ELR (cell line): ENCODE measurements at regions not wholly inside any gene's neighbourhood (a gene's known extent, or its start where the extent isn't known, plus 50 kb on each side); places are given as distances from the start of the nearest gene placed in this dataset.
A peak's percentile ranks its signal among the peaks of the same experiment; 100 is the strongest.
"Not testable (repeated sequence)": the region's sequence is repeated elsewhere in the genome, so short reads cannot be mapped to it uniquely, and the experiment has no call there.

Experiments used
- DNase-seq: peaks from one replicate; pipeline ENCODE4 v3.0.0-alpha.2; 2015; ENCODE audit warnings: low read depth

GRCh38 chr12:123061441-123062205, 81.1 kb downstream of the ARL6IP4 start:
- DNase-seq, result peak; percentile 61

DNA sequence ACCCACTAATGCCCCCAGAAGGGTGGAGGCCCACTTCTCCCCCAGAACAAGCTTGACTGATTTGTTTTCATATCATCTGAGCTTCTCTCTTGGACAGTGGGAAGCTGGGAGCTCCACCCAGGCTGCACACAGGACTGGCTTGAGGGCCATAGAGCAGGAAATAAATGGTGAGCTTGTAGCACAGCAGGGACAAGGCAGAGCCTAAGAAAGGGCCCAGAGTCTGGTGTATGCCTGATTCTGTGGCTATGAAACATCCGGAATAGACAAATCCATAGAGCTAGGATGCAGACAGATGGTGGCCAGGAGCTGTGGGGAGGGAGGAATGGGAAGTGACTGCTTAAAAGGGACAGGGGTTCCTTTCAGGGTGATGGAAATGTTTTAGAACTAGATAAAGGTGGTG, 79.0 kb downstream of the ARL6IP4 start:
- DNase-seq, result no peak

DNA sequence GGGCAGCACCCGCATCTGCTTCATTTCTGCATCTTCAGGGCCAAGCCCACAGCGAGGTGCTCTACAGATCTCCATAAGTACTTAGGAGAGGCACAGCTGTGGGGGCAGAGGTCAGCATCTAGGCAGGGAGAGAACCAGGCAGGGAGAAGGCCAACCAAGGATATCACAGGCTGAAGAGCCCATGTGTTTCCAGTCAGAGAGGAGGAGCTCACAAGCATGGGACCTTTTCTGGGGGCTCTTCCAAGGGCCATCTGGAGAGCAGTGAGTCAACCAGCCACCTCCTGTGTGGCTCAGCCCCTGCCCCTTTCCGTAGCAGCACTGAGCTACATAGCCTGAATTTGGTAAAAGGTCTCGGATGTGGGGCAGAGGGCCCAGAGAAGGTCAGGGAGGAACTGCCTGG, 78.5 kb downstream of the ARL6IP4 start:
- no peak for DNase-seq

DNA sequence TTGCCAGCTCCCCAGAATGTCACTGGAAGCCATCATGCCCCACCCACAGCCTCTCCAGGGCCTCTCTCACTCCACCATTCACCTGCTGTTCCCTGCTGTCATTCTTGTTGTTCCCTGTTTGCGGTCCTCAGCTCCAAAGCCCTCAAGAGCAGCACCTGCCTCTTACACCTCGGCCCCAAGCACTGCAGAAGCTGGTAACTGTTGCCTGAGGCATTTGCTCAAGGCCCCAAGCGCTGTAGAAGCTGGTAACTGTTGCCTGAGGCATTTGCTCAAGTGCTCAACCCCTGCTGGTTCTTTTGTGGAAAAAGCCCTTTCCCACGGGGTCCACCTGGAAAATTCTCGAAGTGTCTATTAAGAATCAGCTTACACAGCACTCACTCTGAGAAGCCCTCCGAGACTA, 78.0 kb downstream of the ARL6IP4 start:
- no peak for DNase-seq

GRCh38 chr12:123057513-123058265, 77.2 kb downstream of the ARL6IP4 start:
- no peak for DNase-seq

DNA sequence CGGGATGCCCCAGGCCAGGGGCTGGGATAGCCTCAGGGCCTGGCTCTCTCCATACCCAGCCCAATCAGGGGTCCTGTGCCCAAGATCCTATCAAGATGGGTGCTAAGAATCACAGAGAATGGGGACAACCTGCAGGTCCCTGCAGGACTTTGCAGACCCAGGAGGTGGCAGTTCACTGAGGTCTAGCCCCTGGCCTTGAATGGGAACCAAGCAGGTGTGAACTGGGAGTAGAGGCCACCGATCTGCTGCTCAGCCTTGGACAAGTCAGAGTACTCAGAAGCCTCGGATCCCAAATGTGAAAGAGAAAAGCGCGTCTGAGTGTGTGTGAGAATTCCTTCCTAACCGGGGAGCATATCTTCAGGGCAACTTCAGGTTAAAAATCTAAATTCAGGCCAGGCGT, 76.2 kb downstream of the ARL6IP4 start:
- no peak for DNase-seq

DNA sequence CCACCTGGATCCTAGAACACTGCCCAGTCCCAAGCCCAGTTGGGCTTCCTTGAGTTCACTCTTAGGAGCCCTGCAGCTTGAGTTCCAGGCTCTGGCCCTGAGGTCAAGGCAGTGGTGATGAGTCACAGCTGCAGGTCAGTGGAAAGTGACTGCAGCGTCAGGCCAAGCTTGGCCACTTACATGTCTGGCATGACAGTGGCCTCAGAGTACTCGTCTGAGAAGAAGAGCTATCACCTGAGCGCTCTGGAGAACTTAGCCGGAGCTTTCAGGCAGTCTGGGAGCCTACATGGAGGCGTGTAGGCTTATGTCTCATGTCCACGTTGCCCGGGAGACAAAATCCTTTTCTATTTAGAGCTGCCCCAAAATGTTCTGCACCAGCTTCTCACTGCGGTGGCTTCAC, 75.6 kb downstream of the ARL6IP4 start:
- DNase-seq, result peak; percentile 72

DNA sequence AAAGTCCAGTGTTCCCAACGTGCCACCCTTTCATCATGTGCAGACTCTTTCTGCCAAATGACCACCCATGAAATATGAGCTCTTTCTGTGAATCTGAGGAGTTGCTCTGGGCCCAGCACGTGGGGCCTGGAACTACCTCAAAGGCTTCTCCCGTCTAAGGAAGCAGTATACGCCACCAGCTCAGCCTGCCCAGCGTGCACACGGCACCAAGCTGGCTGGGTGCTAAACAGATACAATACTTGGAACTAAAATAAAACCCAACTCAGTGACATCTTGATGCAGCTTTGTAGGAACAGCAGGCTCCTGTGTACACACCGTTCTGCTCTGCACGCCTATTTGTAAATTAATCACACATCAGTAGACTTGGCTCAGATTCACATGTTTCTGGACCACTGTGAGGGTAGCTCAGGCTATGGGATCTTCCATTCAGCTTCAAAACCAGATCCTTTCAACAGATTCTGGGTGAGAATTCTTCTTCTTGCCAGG, 74.8 kb downstream of the ARL6IP4 start:
- DNase-seq, result no peak

DNA sequence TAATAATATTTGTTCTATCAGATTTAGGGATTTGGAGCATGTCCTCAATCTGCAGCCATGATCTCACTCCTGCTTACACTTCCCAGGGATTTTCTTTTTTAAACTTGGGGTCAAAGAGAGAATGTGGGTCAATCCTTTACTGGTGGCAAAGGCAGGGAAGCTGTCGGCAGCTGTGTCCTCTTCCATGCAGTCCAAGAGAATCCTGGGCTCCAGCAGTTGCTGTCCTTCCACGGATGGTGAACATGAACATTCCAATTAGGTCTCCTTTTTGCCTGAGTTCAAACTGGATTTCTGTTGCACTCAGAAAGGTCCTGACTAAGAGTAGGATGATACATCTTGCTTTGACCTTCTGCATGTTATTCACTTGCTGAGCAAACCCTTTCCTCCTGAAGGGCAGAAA, 73.9 kb downstream of the ARL6IP4 start:
- DNase-seq, result no peak

DNA sequence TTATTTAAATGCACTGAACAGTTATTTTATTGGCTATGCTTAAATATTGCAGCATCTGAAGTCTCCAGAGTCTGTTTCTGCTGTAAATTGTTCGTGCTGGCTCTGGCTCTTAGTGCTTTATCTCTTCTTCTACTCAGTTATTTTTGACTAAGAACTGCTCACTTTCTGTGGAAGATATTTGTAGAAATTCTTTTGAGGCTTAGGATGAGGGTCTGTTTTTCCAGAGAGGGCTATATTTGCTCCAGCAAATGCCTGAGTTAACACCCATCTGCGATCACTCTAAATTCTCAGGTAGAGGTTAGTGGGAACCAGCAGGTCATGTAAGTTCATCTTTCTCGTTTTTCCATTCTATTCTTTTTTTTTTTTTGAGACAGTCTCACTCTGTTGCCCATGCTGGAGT, 71.1 kb downstream of the ARL6IP4 start:
- DNase-seq, result no peak

- no peak for DNase-seq
Observed at GRCh38 chr12:123050913-123051312, 70.4 kb downstream of the ARL6IP4 start.

GRCh38 chr12:123050331-123050831, 69.9 kb downstream of the ARL6IP4 start:
- peak; percentile 79 for DNase-seq

DNA sequence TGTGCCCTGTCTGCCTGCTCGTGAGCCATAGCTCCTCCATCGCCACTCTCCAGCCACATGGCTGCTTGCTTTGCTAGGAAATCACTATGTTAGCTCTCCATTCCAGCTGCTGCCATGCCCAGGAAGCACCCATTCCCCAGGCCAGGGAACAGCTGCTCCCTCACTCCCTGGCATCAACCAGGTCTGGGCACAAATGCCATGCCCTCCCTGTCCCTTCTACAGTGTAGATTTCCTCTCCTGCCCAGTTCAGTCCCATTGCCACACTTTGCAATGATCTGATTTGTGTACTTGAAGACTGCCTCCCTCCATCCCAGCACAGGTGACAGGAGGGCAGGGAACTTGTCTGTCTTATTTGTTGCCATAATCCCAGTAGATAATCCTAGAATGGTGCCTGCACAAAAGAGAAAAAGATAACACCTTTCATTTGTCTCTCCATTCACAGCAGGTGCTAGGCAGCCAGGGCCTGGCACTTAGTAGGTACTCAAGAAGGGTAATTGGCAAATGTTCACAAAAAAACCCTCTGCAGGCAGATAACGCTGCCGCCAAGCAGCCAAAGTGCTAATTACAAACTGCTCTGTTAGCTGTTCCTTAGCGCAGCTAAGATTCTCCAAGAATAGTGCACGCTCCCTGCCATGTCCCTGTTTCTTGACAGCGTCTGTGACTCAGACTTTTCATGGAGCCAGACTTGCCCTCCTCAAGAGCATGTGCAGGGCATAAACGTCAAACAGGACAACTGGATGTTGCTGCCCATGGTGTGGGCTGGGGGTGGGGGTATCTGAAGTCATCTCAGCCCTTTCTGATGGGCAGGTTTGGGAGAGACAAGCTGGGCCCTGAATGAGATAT, 69.1 kb downstream of the ARL6IP4 start:
- peak; percentile 24 for DNase-seq

DNA sequence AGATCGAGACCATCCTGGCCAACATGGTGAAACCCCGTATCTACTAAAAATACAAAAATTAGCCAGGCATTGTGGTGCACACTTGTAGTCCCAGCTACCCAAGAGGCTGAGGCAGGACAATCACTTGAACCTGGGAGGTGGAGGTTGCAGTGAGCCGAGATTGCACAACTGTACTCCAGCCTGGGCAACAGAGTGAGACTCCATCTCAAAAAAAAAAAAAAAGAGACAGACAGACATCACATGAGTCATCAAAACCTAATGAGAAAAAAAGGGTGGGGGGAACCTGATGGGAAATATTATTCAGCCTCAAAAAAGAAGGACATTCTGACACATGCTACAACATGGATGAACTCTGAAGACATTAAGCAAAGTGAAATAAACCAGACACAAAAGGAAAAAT, 67.4 kb downstream of the ARL6IP4 start:
- not testable (repeated sequence) for DNase-seq

DNA sequence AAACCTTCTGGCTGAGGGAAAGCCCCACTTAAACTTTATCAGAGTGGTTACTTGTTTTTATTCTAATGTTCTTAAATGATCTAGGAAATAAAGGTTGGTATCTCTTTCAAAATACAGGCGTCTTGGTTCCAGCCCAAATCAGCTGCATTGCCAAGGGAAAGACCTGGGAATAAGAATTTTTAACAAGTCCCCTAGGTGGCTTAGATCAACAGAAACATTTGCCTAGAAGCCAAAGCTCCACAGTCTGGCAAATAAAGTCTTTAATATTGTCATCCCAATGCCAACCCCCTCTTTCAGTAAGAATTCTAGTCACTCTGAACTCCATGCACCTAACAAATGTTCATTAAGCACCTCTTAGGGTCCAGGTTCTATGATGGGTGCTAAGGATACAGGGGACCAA, 66.8 kb downstream of the ARL6IP4 start:
- DNase-seq, result no peak

DNA sequence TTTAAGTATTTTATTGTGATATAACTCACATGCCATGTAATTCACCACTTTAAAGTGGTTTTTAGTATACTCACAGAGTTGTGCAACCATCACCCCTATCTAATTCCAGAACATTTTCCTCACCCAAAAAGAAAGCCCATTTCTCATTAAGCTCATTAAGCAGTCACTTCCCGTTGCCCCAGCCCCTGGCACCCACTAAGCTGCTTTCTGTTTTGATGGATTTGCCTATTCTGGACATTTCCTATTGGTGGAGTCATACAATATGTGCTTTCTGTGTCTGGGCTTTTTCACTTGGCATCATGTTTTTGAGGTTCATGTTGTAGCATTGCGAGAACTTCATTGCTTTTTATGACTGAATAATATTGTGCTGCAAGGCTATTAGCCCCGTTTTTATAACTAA, 66.0 kb downstream of the ARL6IP4 start:
- no peak for DNase-seq

DNA sequence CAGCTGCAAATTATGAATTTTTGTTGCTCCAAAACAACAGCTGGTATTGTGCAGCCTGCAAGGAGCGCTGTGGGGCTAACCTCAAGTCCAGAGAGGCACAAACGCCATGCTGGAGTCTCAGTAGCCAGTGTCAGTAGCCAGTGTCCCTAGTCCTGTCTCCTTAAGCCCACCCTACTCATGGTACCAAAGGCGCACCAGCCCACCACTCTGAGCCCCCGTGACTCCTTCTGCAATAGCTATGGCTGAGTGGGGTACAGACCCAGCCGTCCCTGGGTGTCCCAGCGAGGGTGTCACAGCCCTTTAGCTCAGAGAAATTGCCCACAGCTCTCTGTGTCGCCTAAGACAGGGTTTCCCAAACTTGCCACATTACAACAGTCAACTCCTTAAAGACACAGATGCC, 65.2 kb downstream of the ARL6IP4 start:
- no peak for DNase-seq

DNA sequence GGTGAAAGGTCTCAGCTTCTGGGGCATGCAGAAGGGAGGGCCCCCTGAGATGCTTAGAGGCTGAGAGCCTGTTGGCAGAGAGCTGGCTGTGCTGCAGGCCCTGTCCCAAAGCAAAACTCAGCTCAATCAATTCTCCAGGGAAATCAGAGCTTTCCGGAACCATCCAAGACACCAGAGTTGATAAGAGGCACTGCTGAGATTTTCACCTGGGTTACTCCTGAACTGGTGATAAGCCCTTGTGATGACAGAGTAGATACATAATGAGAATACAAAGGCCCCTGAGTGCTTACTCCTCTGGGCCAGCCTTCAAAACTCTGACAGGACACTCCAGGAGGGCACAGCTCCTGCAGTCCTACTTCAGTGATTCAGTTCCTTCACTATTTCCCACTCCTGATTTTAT, 63.9 kb downstream of the ARL6IP4 start:
- no peak for DNase-seq

- peak; percentile 97 for DNase-seq
Observed at GRCh38 chr12:123043536-123044001, 63.1 kb downstream of the ARL6IP4 start.

- DNase-seq, result no peak
Observed at GRCh38 chr12:123042833-123043232, 62.4 kb downstream of the ARL6IP4 start.

DNA sequence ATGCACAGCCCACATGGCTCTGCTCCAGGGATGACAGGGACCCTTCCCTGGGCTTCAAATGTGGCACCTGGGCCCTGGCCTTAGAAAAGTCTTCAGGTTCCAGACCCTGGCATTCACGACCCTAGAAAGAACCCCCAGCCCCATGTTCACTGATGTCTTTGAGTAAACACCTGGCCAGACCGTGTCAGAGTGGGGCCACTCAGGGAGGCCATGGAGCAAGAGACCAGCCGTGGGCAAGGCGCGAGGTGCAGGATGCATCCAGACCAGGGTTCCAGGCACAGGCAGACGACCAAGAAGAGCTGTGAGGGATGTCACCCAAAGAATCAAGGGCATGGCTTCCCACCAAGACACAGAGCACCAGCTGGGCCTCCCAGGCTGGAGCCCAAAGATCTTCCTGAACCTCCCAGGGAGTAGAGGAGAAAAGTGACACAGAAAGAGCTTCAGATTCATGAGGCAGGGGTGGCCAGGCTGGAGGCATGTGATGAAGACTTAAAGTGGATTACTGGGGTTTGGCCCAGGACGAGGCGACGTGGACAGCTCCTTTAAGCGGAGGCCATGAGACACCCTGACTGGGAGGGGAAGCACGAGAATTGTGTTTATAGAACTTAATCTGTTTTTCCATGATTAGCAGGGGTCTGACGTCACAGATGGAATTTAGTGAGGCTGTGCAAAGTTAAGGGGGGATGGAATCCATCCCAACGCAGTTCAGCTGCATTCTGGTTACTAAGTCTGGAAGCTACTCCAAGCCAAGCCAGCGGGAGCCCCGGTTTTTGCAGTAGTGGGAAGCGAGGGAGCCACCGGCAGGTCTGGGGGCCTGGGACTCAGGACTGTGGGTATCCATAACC, 61.6 kb downstream of the ARL6IP4 start:
- no peak for DNase-seq
